DND-41 (cell line): ENCODE measurements at regions not wholly inside any gene's neighbourhood (a gene's known extent, or its start where the extent isn't known, plus 50 kb on each side); places are given as distances from the start of the nearest gene placed in this dataset.
"Not testable (repeated sequence)": the region's sequence is repeated elsewhere in the genome, so short reads cannot be mapped to it uniquely, and the experiment has no call there.

Source experiments
- ATAC-seq: fragments of 200-7000 bp; cut with Tn5 transposase; 3 replicates; pipeline ENCODE4 v1.9.1; 2021; ENCODE audit warnings: low read depth; ENCODE audit not compliant: insufficient read depth
- DNase-seq: peaks from one replicate; pipeline ENCODE4 v3.0.0-alpha.2; 2020
- H2AFZ ChIP-seq: 2 replicates; pipeline ENCODE4 v1.6.0; 2012; ENCODE audit warnings: low read depth, low read length
- H3K27ac ChIP-seq: 2 replicates; pipeline ENCODE4 v1.5.1; 2012; ENCODE audit warnings: low read length, inconsistent platforms
- H3K27me3 ChIP-seq: fragments of 200-600 bp; sonication (generic); 2 replicates; pipeline ENCODE4 v1.6.0; 2012; ENCODE audit warnings: low read length, mild to moderate bottlenecking, inconsistent platforms; ENCODE audit not compliant: insufficient read depth, poor library complexity
- H3K36me3 ChIP-seq: 2 replicates; pipeline ENCODE4 v1.5.1; 2012; ENCODE audit warnings: low read length, inconsistent platforms; ENCODE audit not compliant: insufficient read depth
- H3K4me1 ChIP-seq: 2 replicates; pipeline ENCODE4 v1.5.1; 2012; ENCODE audit warnings: mild to moderate bottlenecking, low read length; ENCODE audit not compliant: insufficient read depth
- H3K4me2 ChIP-seq: 2 replicates; pipeline ENCODE4 v1.6.0; 2012; ENCODE audit warnings: mild to moderate bottlenecking, moderate library complexity, low read length, inconsistent platforms; ENCODE audit not compliant: insufficient read depth
- H3K4me3 ChIP-seq, 2 experiments: fragments of 200-600 bp in 1 of 2; shearing (Covaris generic) in 1 of 2; 2 replicates each; pipeline ENCODE4 v1.5.1; 2012 to 2016; ENCODE audit warnings: inconsistent platforms in 2 of 2, low read length in 2 of 2, mild to moderate bottlenecking in 2 of 2, low read depth in 1 of 2, moderate library complexity in 1 of 2
- H3K79me2 ChIP-seq: 2 replicates; pipeline ENCODE4 v1.6.0; 2012; ENCODE audit warnings: low read length, inconsistent platforms; ENCODE audit not compliant: insufficient read depth
- H3K9ac ChIP-seq: 2 replicates; pipeline ENCODE4 v1.6.0; 2012; ENCODE audit warnings: low read depth, mild to moderate bottlenecking, inconsistent platforms, low read length, moderate library complexity
- H3K9me3 ChIP-seq: 2 replicates; pipeline ENCODE4 v1.5.1; 2012; ENCODE audit warnings: low read length, moderate library complexity, mild to moderate bottlenecking, inconsistent platforms; ENCODE audit not compliant: insufficient read depth, severe bottlenecking
- H4K20me1 ChIP-seq: 2 replicates; pipeline ENCODE4 v1.6.0; 2012; ENCODE audit warnings: low read length; ENCODE audit not compliant: insufficient read depth
- EZH2 ChIP-seq: IDR thresholded peaks from 3 replicates; pipeline ENCODE4 v1.6.1; 2012; ENCODE audit warnings: borderline replicate concordance, low read depth, mild to moderate bottlenecking, moderate library complexity, low read length, inconsistent platforms; ENCODE audit not compliant: severe bottlenecking
- TF ChIP-seq, protein P1 (sequence below): IDR thresholded peaks from 2 replicates; pipeline ENCODE4 v1.5.1; 2012; ENCODE audit warnings: borderline replicate concordance, low read length, moderate library complexity, mild to moderate bottlenecking; ENCODE audit not compliant: poor library complexity, severe bottlenecking; ENCODE audit errors: extremely low read depth

DNA sequence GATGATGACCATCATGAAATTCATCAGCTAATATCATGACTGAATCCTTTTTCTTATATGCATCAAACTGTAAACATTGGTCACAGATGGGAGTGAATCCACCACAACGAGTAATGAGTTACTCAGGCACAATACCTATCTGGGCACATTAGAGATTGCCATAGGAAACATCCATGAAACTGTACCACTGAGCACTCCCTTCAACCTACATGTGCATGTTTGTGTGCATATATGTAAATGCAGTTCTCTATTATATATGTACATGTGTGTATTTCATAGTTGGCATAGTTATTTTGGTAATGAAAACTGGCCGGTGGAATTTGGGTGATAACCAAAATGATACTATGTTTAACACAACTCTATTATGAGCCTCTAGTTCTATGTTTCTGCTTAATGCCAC lies 387.3 kb upstream of the ARRDC3 start:
- Histone ChIP-seq H3K4me2 (no peak overlapping the region), H4K20me1 (no peaks in the 10 kb centered on the region), H3K79me2 (no peaks in the 10 kb centered on the region), H3K4me1 (no peaks in the 10 kb centered on the region), H3K36me3 (no peaks in the 10 kb centered on the region), H3K9me3 (no peaks in the 10 kb centered on the region), H2AFZ (no peak overlapping the region), H3K27ac (no peak overlapping the region), H3K9ac (no peak overlapping the region), H3K4me3 (no peak overlapping the region), H3K27me3 (no peaks in the 10 kb centered on the region)
- DNase-seq = no peak
- no peak for TF ChIP-seq EZH2
- TF ChIP-seq, protein P1, sequence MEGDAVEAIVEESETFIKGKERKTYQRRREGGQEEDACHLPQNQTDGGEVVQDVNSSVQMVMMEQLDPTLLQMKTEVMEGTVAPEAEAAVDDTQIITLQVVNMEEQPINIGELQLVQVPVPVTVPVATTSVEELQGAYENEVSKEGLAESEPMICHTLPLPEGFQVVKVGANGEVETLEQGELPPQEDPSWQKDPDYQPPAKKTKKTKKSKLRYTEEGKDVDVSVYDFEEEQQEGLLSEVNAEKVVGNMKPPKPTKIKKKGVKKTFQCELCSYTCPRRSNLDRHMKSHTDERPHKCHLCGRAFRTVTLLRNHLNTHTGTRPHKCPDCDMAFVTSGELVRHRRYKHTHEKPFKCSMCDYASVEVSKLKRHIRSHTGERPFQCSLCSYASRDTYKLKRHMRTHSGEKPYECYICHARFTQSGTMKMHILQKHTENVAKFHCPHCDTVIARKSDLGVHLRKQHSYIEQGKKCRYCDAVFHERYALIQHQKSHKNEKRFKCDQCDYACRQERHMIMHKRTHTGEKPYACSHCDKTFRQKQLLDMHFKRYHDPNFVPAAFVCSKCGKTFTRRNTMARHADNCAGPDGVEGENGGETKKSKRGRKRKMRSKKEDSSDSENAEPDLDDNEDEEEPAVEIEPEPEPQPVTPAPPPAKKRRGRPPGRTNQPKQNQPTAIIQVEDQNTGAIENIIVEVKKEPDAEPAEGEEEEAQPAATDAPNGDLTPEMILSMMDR = no peak
- ATAC-seq = no peak

DNA sequence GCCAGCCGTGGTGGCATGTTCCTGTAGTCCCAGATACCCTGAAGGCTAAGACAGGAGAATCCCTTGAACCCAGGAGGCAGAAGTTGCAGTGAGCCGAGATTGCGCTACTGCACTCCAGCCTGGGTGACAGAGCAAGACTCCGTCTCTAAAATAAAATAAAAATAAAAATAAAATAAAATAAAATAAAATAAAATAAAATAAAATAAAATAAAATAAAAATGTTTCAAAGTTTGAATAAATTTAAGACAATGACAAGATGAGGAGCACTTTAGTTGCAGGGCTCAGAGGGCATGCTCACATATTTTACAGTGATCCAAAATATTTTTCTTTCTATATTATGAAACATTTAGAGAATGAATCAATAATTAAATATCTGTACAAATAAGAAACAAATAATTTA lies 374.3 kb upstream of the ARRDC3 start:
- not testable (repeated sequence) for H3K4me1 ChIP-seq, H3K36me3 ChIP-seq, H3K9me3 ChIP-seq, H3K9ac ChIP-seq, H3K4me2 ChIP-seq, DNase-seq, H3K4me3 ChIP-seq, H3K27me3 ChIP-seq, H3K27ac ChIP-seq, ATAC-seq, H2AFZ ChIP-seq, H3K79me2 ChIP-seq, H4K20me1 ChIP-seq

DNA sequence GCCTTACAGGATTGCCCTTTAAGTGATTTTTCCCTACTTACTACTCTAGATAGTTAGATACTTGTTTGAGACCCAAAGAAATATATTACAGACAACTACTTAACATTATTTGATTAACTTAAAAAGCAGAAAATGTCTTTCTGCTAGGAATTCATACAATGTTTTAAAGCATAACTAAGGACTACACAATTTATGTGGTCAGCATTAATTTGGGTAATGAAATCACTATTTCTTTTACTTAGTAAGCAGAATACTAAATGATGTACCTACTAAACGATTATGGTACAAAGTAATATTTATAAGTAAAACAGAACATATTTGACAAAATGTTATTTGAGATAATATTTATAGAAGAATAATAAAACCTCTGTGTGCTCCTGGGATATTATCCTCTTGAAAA lies 371.9 kb upstream of the ARRDC3 start:
- no peaks in the 10 kb centered on the region for H4K20me1 ChIP-seq
- no peaks in the 10 kb centered on the region for H3K79me2 ChIP-seq
- DNase-seq = no peak
- no peak overlapping the region for H3K27ac ChIP-seq
- H3K27me3 ChIP-seq = no peaks in the 10 kb centered on the region
- no peak overlapping the region for H3K4me2 ChIP-seq
- no peak overlapping the region for H2AFZ ChIP-seq
- no peak for ATAC-seq
- no peaks in the 10 kb centered on the region for H3K9me3 ChIP-seq
- no peak overlapping the region for H3K4me3 ChIP-seq
- H3K4me1 ChIP-seq = no peaks in the 10 kb centered on the region
- no peaks in the 10 kb centered on the region for H3K36me3 ChIP-seq
- no peak overlapping the region for H3K9ac ChIP-seq
- TF ChIP-seq EZH2 = no peak
- TF ChIP-seq, protein P1 = no peak

DNA sequence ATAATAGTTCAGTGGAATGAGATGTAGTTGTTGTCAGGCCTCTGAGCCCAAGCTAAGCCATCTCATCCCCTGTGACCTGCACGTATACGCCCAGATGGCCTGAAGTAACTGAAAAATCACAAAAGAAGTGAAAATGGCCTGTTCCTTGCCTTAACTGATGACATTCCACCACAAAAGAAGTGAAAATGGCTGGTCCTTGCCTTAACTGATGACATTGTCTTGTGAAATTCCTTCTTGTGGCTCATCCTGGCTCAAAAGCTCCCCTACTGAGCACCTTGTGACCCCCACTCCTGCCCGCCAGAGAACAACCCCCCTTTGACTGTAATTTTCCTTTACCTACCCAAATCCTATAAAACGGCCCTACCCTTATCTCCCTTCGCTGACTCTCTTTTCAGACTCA lies 361.4 kb upstream of the ARRDC3 start:
- H3K9ac ChIP-seq, DNase-seq, H3K9me3 ChIP-seq, H3K4me1 ChIP-seq, H3K36me3 ChIP-seq, H2AFZ ChIP-seq, H3K27me3 ChIP-seq, ATAC-seq, H3K79me2 ChIP-seq, H4K20me1 ChIP-seq, H3K4me2 ChIP-seq, H3K27ac ChIP-seq, H3K4me3 ChIP-seq: not testable (repeated sequence)
